Heart left ventricle (tissue), 16 donors: ENCODE measurements at regions not wholly inside any gene's neighbourhood (a gene's known extent, or its start where the extent isn't known, plus 50 kb on each side); places are given as distances from the start of the nearest gene placed in this dataset.
"Not testable (repeated sequence)": the region's sequence is repeated elsewhere in the genome, so short reads cannot be mapped to it uniquely, and the experiment has no call there.

Experiments used
- ATAC-seq, 4 donors: fragments of 200-7000 bp; cut with Tn5 transposase; one replicate each; pipeline ENCODE4 v1.9.1; 2020 to 2022; ENCODE audit warnings: moderate library complexity in 4 of 4, mild to moderate bottlenecking in 3 of 4, moderate number of reproducible peaks in 1 of 4
- DNase-seq, 5 donors: peaks; one replicate each; pipeline ENCODE4 v3.0.0-alpha.2; 2020
- H3K27ac ChIP-seq, 12 donors: fragments of 200-600 bp; sonication (generic) in 4 of 12; one replicate each; pipeline versions ENCODE4 v1.5.0 to v1.8.0; 2016 to 2022; ENCODE audit warnings: mild to moderate bottlenecking in 2 of 12
- H3K27me3 ChIP-seq, 9 donors: fragments of 200-600 bp; sonication (generic) in 2 of 9; one replicate each; pipeline versions ENCODE4 v1.5.1 to v1.8.0; 2016 to 2022; ENCODE audit warnings: mild to moderate bottlenecking in 3 of 9
- H3K36me3 ChIP-seq, 9 donors: fragments of 200-600 bp; sonication (generic) in 2 of 9; one replicate each; pipeline versions ENCODE4 v1.5.0 to v1.8.0; 2018 to 2022; ENCODE audit warnings: mild to moderate bottlenecking in 2 of 9
- H3K4me1 ChIP-seq, 12 donors: fragments of 200-600 bp; sonication (generic) in 4 of 12; one replicate each; pipeline versions ENCODE4 v1.5.0 to v1.8.0; 2016 to 2022; ENCODE audit warnings: mild to moderate bottlenecking in 3 of 12
- H3K4me3 ChIP-seq, 12 donors: fragments of 200-600 bp; sonication (generic) in 4 of 12; one replicate each; pipeline versions ENCODE4 v1.5.0 to v1.8.0; 2017 to 2022; ENCODE audit warnings: mild to moderate bottlenecking in 9 of 12, moderate library complexity in 4 of 12
- H3K9me3 ChIP-seq, 12 donors: fragments of 200-600 bp; sonication (generic) in 4 of 12; one replicate each; pipeline versions ENCODE4 v1.5.0 to v1.8.0; 2016 to 2022; ENCODE audit warnings: mild to moderate bottlenecking in 1 of 12
- POLR2A ChIP-seq, 2 donors: fragments of 450-650 bp; IDR thresholded peaks; one replicate each; pipeline ENCODE4 v1.6.1; 2017; ENCODE audit warnings: antibody characterized with exemption in 2 of 2, mild to moderate bottlenecking in 2 of 2, moderate library complexity in 2 of 2
- WGBS, 4 donors: extraction: QIAGEN DNeasy Blood & Tissue Kit in 2 of 4; methylation state at CpG; one replicate each; pipeline versions ENCODE4 v1.1.5 to v1.1.7; 2013 to 2018; 5-methylcytosine and 5-hydroxymethylcytosine counted together
- intact Hi-C, 10 donors: fragments of 100-400 bp; cut with DNase I; formaldehyde crosslinking; loops; one replicate each; pipeline versions ENCODE4 v1.11.1 to v1.14.2; 2022
- TF ChIP-seq, protein P1 (sequence below), 12 donors: fragments of 200-600 bp; sonication (generic) in 4 of 12; IDR thresholded peaks; one replicate each; pipeline versions ENCODE4 v1.5.0 to v1.8.0; 2018 to 2022; ENCODE audit warnings: antibody characterized with exemption in 12 of 12, mild to moderate bottlenecking in 5 of 12
- donor health status: ischemic (EF 13 %, LVEDD 7.1; RV severe dilation, severe dysfunction).
- donor health status: healthy with polysubstance abuse.
- donor health status: DM: no; HTN: yes; CAD: no.
- donor health status: DM: no; HTN: no; CAD: no.
- donor health status: ischemic (EF 25% LVEDD 6.9; RV normal size, moderate dysfunction).
- donor health status: ischemic (EF 25% LVEDD 5.7; RV mildly dilated, moderate dysfunction).
- donor health status: healthy.
- donor health status: DM: yes; HTN: yes; CAD: no.
- donor health status: ischemic (EF 35%, LVEDD 5.7; RV mildly dilated, moderate dysfunction).
- donor health status: nonischemic (EF 11% LVEDD 7.7; RV severe dilation, severe dysfunction).
- donor health status: DM: yes; HTN: yes; CAD: no.
- donor health status: PGD.
- donor health status: ischemic (EF 29% LVEDD 5.4; RV normal size, mild dysfunction).
- donor health status: nonischemic (EF 23%, LVEDD 6.1; RV moderate dilation, normal function).

DNA sequence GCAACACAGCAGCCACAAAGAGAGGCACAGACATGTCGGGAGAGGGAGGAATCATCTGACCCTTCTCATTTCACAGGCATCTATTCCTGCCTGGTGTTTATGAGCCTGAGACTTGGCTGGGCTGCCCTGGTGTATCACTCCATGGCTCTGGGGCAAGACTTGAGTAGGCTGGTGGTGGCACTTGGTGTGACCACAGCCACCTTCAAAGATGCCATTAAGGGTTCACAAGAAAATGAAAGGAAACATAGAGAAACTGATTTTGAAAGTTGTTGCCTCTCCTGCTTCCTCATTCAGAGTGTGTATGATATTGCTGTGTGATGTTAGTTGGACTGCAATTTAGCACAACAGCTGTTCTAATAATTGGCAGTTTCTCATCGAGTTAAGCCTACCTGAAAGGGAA, 298.8 kb downstream of the FAM72C start:
- Histone ChIP-seq H3K36me3 (no peaks in the 10 kb centered on the region), H3K4me1 (no peaks in the 10 kb centered on the region), H3K27me3 (peaks cover 0 to 64% (median 16%) of the 10 kb centered on the region in 9 donors), H3K9me3 (peaks cover 0 to 16% (median 0%) of the 10 kb centered on the region in 12 donors), H3K4me3 (no peak overlapping the region), H3K27ac (no peak overlapping the region)
- ATAC-seq (no peak), DNase-seq (no peak)
- TF ChIP-seq POLR2A (IDR thresholded peaks at IDR 0.05): no peak
- TF ChIP-seq, protein P1, sequence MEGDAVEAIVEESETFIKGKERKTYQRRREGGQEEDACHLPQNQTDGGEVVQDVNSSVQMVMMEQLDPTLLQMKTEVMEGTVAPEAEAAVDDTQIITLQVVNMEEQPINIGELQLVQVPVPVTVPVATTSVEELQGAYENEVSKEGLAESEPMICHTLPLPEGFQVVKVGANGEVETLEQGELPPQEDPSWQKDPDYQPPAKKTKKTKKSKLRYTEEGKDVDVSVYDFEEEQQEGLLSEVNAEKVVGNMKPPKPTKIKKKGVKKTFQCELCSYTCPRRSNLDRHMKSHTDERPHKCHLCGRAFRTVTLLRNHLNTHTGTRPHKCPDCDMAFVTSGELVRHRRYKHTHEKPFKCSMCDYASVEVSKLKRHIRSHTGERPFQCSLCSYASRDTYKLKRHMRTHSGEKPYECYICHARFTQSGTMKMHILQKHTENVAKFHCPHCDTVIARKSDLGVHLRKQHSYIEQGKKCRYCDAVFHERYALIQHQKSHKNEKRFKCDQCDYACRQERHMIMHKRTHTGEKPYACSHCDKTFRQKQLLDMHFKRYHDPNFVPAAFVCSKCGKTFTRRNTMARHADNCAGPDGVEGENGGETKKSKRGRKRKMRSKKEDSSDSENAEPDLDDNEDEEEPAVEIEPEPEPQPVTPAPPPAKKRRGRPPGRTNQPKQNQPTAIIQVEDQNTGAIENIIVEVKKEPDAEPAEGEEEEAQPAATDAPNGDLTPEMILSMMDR (IDR thresholded peaks at IDR 0.05): no peak
- intact Hi-C loops: no loop called here
- WGBS, 4 donors: 54 to 77% (median 62%) methylated on average over 1 to 2 of the region's 2 CpGs

DNA sequence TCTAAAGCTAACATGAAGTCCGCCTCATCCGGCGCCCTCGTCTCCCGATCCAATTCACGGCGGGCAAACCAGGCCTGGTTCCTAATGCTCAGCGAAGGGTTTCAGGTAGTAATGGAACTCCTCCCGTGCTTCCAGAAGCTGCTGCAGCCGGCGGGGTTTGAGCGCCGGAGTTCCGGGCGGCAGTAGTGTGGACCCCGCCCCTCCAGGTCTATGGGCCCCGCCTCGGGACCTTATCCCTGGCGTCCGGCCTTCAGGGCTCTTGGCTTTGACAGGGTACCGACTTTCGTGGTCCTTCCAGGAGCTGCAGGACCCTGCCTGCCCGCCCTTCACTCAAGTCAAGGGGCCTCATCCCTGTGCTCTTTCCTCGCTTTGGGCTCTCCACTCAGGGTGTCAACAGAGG, 304.1 kb downstream of the FAM72C start:
- intact Hi-C loops: no loop called here
- WGBS, 4 donors: 21 to 66% (median 33%) methylated on average over 15 to 24 of the region's 24 CpGs
- Histone ChIP-seq H3K36me3 (no peaks in the 10 kb centered on the region), H3K4me1 (no peaks in the 10 kb centered on the region), H3K27ac (no peak overlapping the region), H3K27me3 (peaks cover 0 to 73% (median 53%) of the 10 kb centered on the region in 9 donors), H3K9me3 (peaks cover 0 to 16% (median 0%) of the 10 kb centered on the region in 12 donors), H3K4me3 (no peak overlapping the region)
- no peak for ATAC-seq
- no peak for TF ChIP-seq POLR2A (IDR thresholded peaks at IDR 0.05)
- TF ChIP-seq, protein P1 (IDR thresholded peaks at IDR 0.05): no peak
- no peak for DNase-seq

DNA sequence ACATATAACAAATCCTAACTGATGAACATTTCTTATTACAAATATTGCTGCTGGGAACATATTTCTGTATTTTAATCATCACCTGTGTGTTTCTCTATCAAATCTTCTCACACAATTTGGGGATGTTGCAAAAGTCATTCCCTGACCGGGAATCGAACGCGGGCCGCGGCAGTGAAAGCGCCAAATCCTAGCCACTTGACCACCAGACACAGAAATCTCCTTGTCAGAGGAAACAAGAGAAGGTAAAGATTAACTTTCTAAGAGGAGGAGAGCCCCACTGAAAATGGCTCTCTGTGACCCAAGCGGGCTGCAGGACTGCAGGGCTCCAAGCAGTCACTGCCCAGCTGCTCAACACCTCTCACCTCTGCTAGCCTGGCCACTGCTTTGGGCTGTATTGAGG, 304.9 kb downstream of the FAM72C start:
- Histone ChIP-seq H3K27me3 (peaks cover 0 to 78% (median 52%) of the 10 kb centered on the region in 9 donors), H3K27ac (no peak overlapping the region), H3K9me3 (peaks cover 0 to 16% (median 0%) of the 10 kb centered on the region in 12 donors), H3K4me3 (no peak overlapping the region), H3K36me3 (no peaks in the 10 kb centered on the region), H3K4me1 (peaks cover 0 to under 1% (median 0%) of the 10 kb centered on the region in 12 donors)
- TF ChIP-seq, protein P1 (IDR thresholded peaks at IDR 0.05): no peak
- no peak for TF ChIP-seq POLR2A (IDR thresholded peaks at IDR 0.05)
- DNase-seq (no peak), ATAC-seq (no peak)
- WGBS, 4 donors: 72 to 97% (median 83%) methylated on average over 7 to 8 of the region's 8 CpGs
- intact Hi-C loops: no loop called here

DNA sequence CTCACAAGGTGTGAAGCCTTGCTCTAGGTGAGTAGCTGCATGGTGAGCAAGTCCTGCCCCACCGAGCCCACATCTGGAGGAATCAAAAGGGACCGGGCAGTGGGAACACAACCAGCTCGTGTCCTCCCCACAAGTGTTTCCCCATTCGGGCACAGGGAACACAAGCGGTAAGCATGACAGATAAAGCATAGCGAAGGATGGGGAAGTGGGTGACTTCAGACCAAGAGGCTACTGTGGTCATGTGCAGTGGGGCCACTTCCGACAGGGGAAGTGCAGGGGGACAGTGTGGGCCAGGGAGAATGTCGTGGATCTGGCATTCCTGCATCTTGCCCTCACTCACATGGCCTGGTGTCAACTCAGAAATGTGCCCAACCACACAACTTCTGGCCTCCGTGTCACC, 306.2 kb downstream of the FAM72C start:
- 50 to 100% (median 68%) methylated on average over 1 to 9 of the region's 9 CpGs for WGBS, 4 donors
- Histone ChIP-seq H3K27me3 (peaks cover 0 to 90% (median 64%) of the 10 kb centered on the region in 9 donors), H3K4me3 (no peak overlapping the region), H3K36me3 (no peaks in the 10 kb centered on the region), H3K4me1 (peaks cover 0 to 8% (median 0%) of the 10 kb centered on the region in 12 donors), H3K9me3 (peaks cover 0 to 16% (median 0%) of the 10 kb centered on the region in 12 donors), H3K27ac (no peak overlapping the region)
- DNase-seq (no peak), ATAC-seq (peak in 1 of 4 donors; percentile 10)
- intact Hi-C loops: no loop called here
- no peak for TF ChIP-seq POLR2A (IDR thresholded peaks at IDR 0.05)
- TF ChIP-seq, protein P1 (IDR thresholded peaks at IDR 0.05): no peak

DNA sequence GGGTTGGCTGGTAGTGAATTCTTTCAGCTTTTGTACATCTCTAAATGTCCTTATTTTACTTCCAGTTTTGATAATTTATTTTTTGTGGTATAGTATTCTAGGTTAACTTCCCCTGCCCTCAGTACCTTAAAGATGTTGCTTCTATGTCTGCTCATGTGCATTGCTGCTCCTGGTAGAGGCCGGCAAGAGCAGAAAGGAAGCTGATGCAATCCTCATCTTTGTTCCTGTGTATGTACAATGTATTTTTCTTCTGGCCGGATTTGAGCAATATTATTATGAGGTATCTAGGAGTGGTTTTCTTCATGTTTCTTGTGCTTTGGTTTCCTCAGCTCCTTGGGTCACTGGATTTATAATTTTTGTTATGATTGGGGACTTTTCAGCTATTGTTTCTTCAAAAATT, 308.7 kb downstream of the FAM72C start:
- ATAC-seq, H3K4me3 ChIP-seq, H3K36me3 ChIP-seq, intact Hi-C loops, H3K9me3 ChIP-seq, DNase-seq, H3K4me1 ChIP-seq, H3K27ac ChIP-seq: not testable (repeated sequence)
- WGBS, 4 donors: 45 to 79% (median 61%) methylated on average over 2 of the region's 2 CpGs
- peaks cover 0 to 98% (median 77%) of the 10 kb centered on the region in 9 donors for H3K27me3 ChIP-seq
